ENCODE measurements at regions not wholly inside any gene's neighbourhood (a gene's known extent, or its start where the extent isn't known, plus 50 kb on each side); places are given as distances from the start of the nearest gene placed in this dataset.

- DNase-seq (ENCODE audit: low read depth) = no peak
- no peak overlapping the region for H3K4me3 ChIP-seq (ENCODE audit: low read depth, low read length)
- TF ChIP-seq CTCF (IDR thresholded peaks at IDR 0.05; ENCODE audit: insufficient read depth, low read length) = no peak
These were observed 220.0 kb upstream of the ZBED5 start for GRCh38 chr11:11077898-11078297.

DNA sequence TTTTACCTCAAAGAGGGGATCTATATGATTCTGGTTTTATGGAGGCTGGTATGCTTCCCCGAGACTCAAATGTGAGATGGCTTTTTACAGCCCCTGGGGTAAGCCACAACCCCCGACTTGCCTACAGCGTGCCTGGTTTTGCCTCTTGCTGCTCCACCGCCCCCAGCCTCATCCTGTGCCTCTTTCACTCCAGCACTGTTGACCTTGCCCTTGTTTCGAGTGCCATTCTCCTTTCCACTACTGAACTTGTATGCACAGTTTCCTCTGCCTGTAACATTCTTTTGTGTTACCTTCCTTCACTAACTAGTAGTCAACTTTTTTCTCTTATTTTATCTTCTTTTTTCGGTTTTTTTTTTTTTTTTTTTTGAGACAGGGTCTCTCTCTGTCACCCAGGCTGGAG is 219.0 kb upstream of the ZBED5 start:
- no peak for DNase-seq (ENCODE audit: low read depth)
- TF ChIP-seq CTCF (IDR thresholded peaks at IDR 0.05; ENCODE audit: insufficient read depth, low read length) = no peak
- no peak overlapping the region for H3K4me3 ChIP-seq (ENCODE audit: low read depth, low read length)

- DNase-seq (ENCODE audit: low read depth) = no peak
- no peak for TF ChIP-seq CTCF (IDR thresholded peaks at IDR 0.05; ENCODE audit: insufficient read depth, low read length)
- no peak overlapping the region for H3K4me3 ChIP-seq (ENCODE audit: low read depth, low read length)
These were observed 218.4 kb upstream of the ZBED5 start for GRCh38 chr11:11076276-11076675.

DNA sequence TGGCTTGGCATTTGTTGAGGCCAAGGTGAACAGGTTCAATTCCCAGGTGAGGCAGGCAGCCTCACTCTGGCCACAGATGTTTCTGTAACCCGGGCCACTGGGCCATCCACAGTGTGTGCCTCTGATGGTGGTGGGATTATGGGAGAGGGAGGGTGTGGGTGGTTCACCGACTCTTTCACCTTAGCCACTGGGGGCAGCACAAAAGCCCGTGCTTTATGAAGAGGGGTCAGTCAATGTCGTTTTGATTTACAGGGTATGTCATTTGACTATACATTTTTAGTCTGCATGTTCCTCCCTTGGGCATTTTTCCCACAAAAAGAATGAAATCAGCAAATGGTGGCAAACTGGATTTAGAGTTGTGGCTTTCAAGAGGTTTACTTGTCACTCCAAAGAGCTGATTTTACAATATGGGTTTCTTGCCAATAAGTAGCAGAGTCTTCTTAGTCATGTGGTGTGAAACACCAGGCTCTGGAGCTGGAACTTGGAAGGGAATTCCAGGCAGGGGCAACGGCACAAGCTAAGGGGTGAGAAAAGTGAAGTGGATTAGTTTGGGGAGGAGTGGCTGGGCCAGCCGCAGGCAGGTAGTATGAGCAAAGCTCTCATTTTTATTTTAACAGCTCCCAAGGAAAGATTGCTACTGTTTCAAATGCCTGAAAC is 217.8 kb upstream of the ZBED5 start:
- no peak for TF ChIP-seq CTCF (IDR thresholded peaks at IDR 0.05; ENCODE audit: insufficient read depth, low read length)
- DNase-seq (ENCODE audit: low read depth) = no peak
- no peak overlapping the region for H3K4me3 ChIP-seq (ENCODE audit: low read depth, low read length)

- no peak for DNase-seq (ENCODE audit: low read depth)
- no peak for TF ChIP-seq CTCF (IDR thresholded peaks at IDR 0.05; ENCODE audit: insufficient read depth, low read length)
- no peak overlapping the region for H3K4me3 ChIP-seq (ENCODE audit: low read depth, low read length)
These were observed 217.0 kb upstream of the ZBED5 start for GRCh38 chr11:11074686-11075335.

DNA sequence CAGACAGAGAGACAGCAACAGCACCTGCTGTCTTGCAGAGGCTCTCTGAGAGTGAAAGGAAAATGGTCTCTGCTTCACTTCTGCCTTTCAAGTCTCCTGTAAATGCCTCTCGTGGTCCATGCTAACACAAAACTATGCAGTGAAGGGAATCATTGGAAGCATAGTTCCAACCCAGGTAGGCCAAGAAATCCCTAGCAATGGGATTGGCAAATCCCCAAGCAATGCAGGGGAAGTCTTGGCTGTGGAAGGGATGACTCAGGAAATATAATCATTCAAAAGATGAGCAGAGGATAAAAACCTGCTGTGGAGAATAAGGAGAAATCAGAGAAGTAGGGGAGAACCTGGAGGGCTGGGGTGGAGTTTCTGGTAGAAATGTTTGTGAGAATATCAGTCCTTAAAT is 216.1 kb upstream of the ZBED5 start:
- H3K4me3 ChIP-seq (ENCODE audit: low read depth, low read length) = no peak overlapping the region
- no peak for DNase-seq (ENCODE audit: low read depth)
- TF ChIP-seq CTCF (IDR thresholded peaks at IDR 0.05; ENCODE audit: insufficient read depth, low read length) = no peak
